Dendritic cell treated with granulocyte-macrophage colony-stimulating factor and Interleukin-4, amounts not matched to agents 40 ng/mL and 50 ng/mL, for 4 days (primary cell): ENCODE measurements at regions not wholly inside any gene's neighbourhood (a gene's known extent, or its start where the extent isn't known, plus 50 kb on each side); places are given as distances from the start of the nearest gene placed in this dataset.
"Not testable (repeated sequence)": the region's sequence is repeated elsewhere in the genome, so short reads cannot be mapped to it uniquely, and the experiment has no call there.

Source experiments
- H3K27ac Mint-ChIP-seq: one replicate; pipeline ENCODE4 v1.8.0; 2022; ENCODE audit warnings: mild to moderate bottlenecking, mixed read lengths
- H3K27me3 Mint-ChIP-seq: one replicate; pipeline ENCODE4 v1.8.0; 2022; ENCODE audit warnings: mild to moderate bottlenecking, mixed read lengths
- H3K36me3 Mint-ChIP-seq: one replicate; pipeline ENCODE4 v1.8.0; 2022; ENCODE audit warnings: low read depth, mixed read lengths
- H3K4me1 Mint-ChIP-seq: one replicate; pipeline ENCODE4 v1.8.0; 2022; ENCODE audit warnings: low read depth, mixed read lengths
- H3K4me3 Mint-ChIP-seq: one replicate; pipeline ENCODE4 v1.8.0; 2022; ENCODE audit warnings: mild to moderate bottlenecking, moderate library complexity, mixed read lengths
- H3K9me3 Mint-ChIP-seq: one replicate; pipeline ENCODE4 v1.8.0; 2022; ENCODE audit warnings: mixed read lengths
- intact Hi-C: fragments of 100-400 bp; cut with micrococcal nuclease; formaldehyde crosslinking; loops from one replicate; pipeline ENCODE4 v1.15.0; 2022

DNA sequence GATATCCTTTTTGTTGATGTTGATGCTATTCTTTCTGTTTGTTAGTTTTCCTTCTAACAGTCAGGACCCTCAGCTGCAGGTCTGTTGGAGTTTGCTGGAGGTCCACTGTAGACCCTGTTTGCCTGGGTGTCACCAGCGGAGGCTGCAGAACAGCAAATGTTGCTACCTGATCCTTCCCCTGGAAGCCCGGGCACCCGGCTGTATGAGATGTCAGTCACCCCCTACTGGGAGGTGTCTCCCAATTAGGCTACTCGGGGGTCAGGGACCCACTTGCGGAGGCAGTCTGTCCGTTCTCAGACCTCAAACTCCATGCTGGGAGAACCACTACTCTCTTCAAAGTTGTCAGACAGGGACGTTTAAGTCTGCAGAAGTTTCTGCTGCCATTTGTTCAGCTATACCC, 383.4 kb downstream of the HLX start:
- H3K4me1 Mint-ChIP-seq, H3K36me3 Mint-ChIP-seq, H3K27ac Mint-ChIP-seq, H3K4me3 Mint-ChIP-seq, H3K27me3 Mint-ChIP-seq, intact Hi-C loops: not testable (repeated sequence)
- H3K9me3 Mint-ChIP-seq: peaks cover 17% of the 10 kb centered on the region

DNA sequence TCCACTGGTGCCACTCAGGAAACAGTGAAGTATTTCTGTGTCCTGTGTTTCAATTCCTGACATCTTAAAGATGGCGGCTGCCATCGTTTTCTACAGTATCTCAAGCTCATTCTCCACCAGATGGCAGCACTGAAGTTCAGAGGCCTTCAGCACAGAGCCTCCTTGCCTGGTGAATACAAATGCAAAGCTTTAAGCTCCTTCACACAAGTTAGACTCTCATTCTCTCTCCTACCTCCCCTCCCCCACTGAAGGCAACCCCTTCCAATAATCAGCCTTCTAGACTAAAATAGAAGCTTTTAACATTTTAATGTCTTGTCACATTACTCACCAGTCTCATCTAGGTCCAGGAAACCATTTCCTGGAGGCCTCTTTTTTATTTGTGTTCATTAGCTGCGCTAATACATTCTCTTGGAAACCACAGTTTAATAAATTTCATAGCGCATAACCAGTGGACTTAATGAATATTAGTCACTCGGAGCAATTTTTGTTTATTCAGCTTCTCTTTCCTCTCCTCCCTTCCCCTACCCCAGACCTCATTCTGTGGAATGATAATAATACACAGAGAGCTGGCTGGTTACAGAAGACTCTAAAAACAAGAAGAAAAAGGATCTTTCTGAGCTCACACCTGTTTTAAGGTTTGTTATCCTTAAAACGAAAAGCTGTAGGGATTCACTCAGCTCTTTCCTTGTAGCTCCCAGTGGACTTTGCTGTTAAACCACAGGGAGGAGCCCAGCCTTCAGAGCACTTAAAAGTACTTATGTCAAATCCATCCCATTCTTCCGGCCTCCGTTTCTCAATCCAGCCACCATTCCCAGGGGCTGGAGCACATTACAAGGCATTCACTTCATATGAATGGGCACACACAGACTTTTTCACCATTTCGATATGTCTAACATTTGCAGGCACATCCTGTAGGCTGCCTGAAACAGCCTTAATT, 384.9 kb downstream of the HLX start:
- Mint-ChIP-seq H3K27me3 (no peaks in the 10 kb centered on the region), H3K9me3 (peaks cover 17% of the 10 kb centered on the region), H3K4me3 (no peak overlapping the region), H3K36me3 (no peaks in the 10 kb centered on the region), H3K27ac (no peak overlapping the region), H3K4me1 (no peaks in the 10 kb centered on the region)
- intact Hi-C loops: no loop called here

DNA sequence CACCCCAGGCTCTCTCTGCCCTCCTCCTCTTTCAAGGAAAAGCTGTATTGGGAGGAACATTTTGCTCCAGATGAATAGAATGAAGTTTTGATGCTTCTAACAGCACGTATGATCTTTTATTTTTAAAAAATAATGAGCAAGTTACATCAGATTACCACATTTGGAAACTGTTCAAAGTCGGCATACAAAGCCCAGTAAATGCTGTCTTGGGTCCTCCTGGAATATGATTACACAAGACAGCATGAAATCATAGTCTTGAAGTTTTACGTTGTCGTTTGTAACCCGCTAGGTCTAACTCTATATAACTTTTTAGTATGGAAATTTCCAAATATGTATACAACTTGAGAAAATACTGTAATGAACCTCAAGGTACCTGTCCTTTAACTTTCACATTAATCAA, 385.6 kb downstream of the HLX start:
- H3K9me3 Mint-ChIP-seq: peaks cover 17% of the 10 kb centered on the region
- H3K27me3 Mint-ChIP-seq: no peaks in the 10 kb centered on the region
- H3K4me1 Mint-ChIP-seq: no peaks in the 10 kb centered on the region
- intact Hi-C loops: no loop called here
- H3K4me3 Mint-ChIP-seq: no peak overlapping the region
- H3K36me3 Mint-ChIP-seq: no peaks in the 10 kb centered on the region
- H3K27ac Mint-ChIP-seq: no peak overlapping the region

DNA sequence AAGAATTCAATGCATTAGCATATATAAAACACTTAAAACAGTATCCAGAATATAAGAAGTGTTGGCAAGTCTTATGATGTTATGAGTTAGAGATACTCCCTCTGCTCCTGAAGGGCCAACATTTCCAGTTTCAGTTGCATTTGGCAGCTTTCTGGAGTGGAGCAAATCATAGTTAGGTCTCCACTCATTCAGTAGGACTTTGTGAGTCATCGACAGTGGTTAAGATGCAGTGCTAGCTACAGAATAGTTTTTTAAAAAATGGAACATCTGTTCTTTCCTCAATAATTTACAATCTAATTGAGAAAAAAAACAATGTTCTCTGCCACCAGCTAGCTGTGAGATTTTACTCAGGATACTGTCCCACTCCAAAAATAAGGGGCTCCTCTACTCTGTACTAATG, 389.1 kb downstream of the HLX start:
- H3K9me3 Mint-ChIP-seq: peaks cover 4% of the 10 kb centered on the region

DNA sequence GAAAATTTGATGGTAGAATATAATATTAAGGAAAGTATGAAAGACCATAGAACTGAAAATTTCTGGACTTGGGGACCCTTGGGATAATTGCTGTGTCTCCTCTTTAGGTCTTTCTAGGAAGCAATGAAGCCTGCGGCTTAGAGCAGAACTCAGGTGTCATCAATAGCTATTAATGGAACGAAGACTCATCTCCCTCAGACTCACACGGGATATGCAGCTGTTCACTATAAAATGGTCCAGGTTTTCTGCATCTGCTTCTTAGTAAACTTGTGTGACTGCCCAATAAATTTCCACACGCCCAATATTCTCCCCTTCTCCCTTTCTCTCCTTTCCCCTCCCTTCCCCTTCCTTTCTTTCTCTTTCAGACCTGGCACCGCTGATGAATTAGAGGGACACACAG, 392.5 kb downstream of the HLX start:
- no peaks in the 10 kb centered on the region for H3K27me3 Mint-ChIP-seq
- H3K4me1 Mint-ChIP-seq: no peaks in the 10 kb centered on the region
- intact Hi-C loops: no loop called here
- no peak overlapping the region for H3K27ac Mint-ChIP-seq
- H3K9me3 Mint-ChIP-seq: no peaks in the 10 kb centered on the region
- no peaks in the 10 kb centered on the region for H3K36me3 Mint-ChIP-seq
- no peak overlapping the region for H3K4me3 Mint-ChIP-seq

More for the DNA sequence above, 389.1 kb downstream of the HLX start:
- no peak overlapping the region for H3K4me3 Mint-ChIP-seq
- intact Hi-C loops: no loop called here
- no peaks in the 10 kb centered on the region for H3K36me3 Mint-ChIP-seq
- H3K4me1 Mint-ChIP-seq: no peaks in the 10 kb centered on the region
- H3K27ac Mint-ChIP-seq: no peak overlapping the region
- H3K27me3 Mint-ChIP-seq: no peaks in the 10 kb centered on the region

DNA sequence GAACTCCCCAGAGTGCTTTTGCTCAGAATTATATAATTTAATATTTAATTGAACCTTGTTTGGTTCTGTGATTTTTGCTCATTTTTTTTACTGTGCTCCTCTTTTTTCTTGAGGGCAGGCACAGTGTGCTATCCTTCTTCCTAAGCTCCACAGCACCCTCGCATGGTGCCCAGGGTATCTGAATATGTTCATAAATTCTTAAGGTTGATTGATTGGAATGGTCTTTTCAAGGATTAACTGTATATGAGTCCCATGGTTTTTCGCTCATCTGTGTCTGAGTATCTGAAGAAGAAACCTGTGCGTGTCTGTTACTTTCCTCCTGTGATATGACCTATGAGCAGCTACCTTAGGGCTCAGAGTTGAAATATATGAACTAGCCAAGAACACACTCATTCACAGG, 393.7 kb downstream of the HLX start:
- Mint-ChIP-seq H3K27me3 (no peaks in the 10 kb centered on the region), H3K36me3 (no peaks in the 10 kb centered on the region), H3K4me1 (no peaks in the 10 kb centered on the region), H3K9me3 (no peaks in the 10 kb centered on the region), H3K27ac (no peak overlapping the region), H3K4me3 (no peak overlapping the region)
- intact Hi-C loops: no loop called here

DNA sequence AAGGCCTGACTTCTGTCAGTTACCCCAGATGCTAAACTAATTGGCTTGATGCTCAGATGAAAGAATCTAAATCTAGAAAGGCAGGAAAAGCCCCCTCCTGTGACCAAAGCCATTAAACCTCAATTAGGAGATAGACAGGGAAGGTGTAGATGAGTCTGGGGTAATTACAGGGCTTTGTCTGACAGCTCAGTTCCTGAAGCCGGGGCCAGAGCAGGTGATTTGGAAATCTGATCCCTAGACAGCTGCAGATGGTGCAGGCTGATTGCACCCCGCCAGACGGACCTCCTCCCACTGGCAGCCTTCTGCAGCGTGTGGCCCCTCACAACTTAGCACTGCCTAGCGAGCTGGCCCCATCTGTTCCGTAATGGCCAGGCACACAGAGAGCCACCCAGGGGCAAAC, 395.1 kb downstream of the HLX start:
- Mint-ChIP-seq H3K27me3 (no peaks in the 10 kb centered on the region), H3K4me1 (no peaks in the 10 kb centered on the region)
- intact Hi-C loops: no loop called here

DNA sequence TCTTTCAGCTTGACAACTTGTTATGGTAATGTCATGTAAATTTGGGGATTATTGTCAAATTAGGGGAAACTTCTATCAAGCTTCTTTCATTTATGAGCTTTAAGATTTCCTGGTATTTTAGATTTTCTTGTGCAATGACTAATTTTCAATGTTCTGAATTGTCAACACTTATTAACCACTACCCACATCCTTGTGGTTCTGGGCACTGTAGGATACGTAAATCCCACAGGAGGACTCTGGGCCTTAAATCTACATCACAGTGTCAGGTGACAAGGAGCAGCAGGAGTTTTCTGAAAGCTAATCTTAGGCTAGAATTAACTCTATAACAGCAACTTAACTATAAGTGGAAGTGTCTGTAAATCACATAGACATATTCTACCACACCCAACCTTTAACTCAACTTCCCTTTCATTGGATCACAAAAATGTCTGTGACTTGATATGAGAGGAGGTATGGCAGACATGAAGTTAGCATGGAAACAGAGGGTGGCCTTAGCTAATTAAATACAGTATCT, 397.7 kb downstream of the HLX start:
- Mint-ChIP-seq H3K27me3 (no peaks in the 10 kb centered on the region), H3K36me3 (no peaks in the 10 kb centered on the region)
- intact Hi-C loops: no loop called here

More for the DNA sequence above, 395.1 kb downstream of the HLX start:
- no peaks in the 10 kb centered on the region for H3K9me3 Mint-ChIP-seq
- H3K4me3 Mint-ChIP-seq: no peak overlapping the region
- H3K36me3 Mint-ChIP-seq: no peaks in the 10 kb centered on the region
- H3K27ac Mint-ChIP-seq: no peak overlapping the region

DNA sequence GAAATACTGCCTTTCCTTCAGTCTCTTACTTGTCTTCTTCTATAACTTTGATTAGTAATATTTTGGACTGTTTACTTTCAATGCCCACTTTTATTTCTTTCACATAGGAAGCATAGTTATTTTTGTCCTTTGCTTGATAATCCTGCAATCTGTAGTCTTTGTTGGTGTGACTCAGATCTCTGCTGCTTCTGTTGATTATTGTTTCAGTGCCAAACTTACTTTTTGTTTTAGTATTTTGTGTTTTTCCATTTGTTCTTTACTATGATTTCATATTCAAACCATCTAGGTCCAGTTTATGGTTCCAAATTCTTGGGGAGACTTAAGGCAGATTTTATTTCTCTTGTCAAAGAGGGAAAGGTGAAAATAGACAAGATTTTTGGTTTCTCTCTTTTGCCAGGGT, 399.9 kb downstream of the HLX start:
- Mint-ChIP-seq H3K4me3 (no peak overlapping the region), H3K4me1 (no peaks in the 10 kb centered on the region), H3K27me3 (no peaks in the 10 kb centered on the region), H3K27ac (no peak overlapping the region), H3K9me3 (no peaks in the 10 kb centered on the region), H3K36me3 (no peaks in the 10 kb centered on the region)
- intact Hi-C loops: no loop called here

More for the DNA sequence above, 397.7 kb downstream of the HLX start:
- Mint-ChIP-seq H3K4me3 (no peak overlapping the region), H3K27ac (no peak overlapping the region), H3K9me3 (no peaks in the 10 kb centered on the region), H3K4me1 (no peaks in the 10 kb centered on the region)

DNA sequence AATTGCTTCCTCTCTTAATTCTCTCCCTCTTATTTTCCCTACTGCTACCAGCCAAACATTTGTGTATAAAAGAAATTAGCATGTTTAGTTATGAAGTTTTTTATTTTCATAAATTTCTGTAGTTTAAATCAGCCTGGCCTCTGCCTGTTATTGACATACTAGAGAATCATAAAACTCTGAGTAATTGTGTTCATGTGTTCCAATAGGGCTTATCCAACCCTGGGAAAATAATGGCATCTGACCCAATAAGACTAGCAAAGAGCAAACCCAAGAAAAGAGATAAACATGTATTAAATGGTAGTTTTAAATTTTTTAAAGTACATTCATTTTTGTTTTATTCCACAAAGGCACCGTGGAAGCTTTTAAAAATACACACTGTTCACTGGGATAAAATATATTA, 404.3 kb downstream of the HLX start:
- H3K4me1 Mint-ChIP-seq: no peaks in the 10 kb centered on the region
- no peaks in the 10 kb centered on the region for H3K9me3 Mint-ChIP-seq
- no peak overlapping the region for H3K4me3 Mint-ChIP-seq
- no peaks in the 10 kb centered on the region for H3K36me3 Mint-ChIP-seq
- intact Hi-C loops: no loop called here
- H3K27ac Mint-ChIP-seq: no peak overlapping the region
- no peaks in the 10 kb centered on the region for H3K27me3 Mint-ChIP-seq

DNA sequence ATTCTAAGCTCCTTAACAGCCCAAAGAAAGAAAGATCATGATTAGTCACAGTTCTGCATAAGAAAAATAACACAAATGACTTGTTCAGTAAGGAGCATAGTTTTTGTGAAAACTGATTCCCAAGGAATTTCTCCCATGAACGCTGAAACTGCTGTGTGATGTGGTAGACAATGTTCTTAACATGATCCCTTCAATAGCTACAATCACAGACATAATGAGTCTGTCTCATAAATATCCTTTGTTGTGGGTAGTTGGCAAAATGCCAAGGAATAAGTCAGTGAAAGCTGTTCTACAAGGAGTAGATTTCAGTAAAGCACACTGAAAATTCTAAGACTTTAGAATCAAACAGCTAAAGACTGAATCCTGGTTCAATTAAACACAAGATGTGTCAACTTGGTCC, 404.8 kb downstream of the HLX start:
- no peaks in the 10 kb centered on the region for H3K36me3 Mint-ChIP-seq
- H3K4me1 Mint-ChIP-seq: no peaks in the 10 kb centered on the region
- H3K9me3 Mint-ChIP-seq: no peaks in the 10 kb centered on the region

DNA sequence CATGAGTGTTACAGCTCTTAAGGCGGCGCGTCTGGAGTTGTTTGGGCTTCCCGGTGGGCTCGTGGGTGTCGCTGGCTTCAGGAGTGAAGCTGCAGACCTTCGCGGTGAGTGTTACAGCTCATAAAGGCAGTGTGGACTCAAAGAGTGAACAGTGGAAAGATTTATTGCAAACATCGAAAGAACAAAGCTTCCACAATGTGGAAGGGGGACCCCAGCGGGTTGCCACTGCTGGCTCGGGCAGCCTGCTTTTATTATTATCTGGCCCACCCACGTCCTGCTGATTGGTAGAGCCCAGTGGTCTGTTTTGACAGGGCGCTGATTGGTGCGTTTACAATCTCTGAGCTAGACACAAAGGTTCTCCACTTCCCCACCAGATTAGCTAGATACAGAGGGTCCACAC, 405.7 kb downstream of the HLX start:
- H3K27ac Mint-ChIP-seq, H3K4me3 Mint-ChIP-seq, intact Hi-C loops, H3K9me3 Mint-ChIP-seq, H3K4me1 Mint-ChIP-seq, H3K27me3 Mint-ChIP-seq, H3K36me3 Mint-ChIP-seq: not testable (repeated sequence)

More for the DNA sequence above, 404.8 kb downstream of the HLX start:
- Mint-ChIP-seq H3K27ac (no peak overlapping the region), H3K4me3 (no peak overlapping the region), H3K27me3 (no peaks in the 10 kb centered on the region)
- intact Hi-C loops: no loop called here

DNA sequence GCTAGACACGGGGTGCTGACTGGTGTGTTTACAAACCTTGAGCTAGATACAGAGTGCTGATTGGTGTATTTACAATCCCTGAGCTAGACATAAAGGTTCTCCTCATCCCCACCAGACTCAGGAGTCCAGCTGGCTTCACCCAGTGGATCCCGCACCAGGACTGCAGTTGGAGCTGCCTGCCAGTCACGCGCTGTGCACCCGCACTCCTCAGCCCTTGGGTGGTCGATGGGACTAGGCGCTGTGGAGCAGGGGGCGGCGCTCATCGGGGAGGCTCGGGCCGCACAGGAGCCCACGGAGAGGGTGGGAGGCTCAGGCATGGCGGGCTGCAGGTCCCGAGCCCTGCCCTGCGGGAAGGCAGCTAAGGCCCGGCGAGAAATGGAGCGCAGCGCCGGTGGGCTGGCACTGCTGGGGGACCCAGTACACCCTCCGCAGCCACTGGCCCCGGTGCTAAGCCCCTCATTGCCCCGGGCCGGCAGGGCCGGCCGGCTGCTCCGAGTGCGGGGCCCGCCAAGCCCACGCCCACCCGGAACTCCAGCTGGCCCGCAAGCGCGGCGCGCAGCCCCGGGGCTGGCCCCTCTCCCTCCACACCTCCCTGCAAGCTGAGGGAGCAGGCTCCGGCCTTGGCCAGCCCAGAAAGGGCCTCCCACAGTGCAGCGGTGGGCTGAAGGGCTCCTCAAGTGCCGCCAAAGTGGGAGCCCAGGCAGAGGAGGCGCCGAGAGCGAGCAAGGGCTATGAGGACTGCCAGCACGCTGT, 406.4 kb downstream of the HLX start:
- H3K4me3 Mint-ChIP-seq, H3K4me1 Mint-ChIP-seq, H3K36me3 Mint-ChIP-seq, H3K27ac Mint-ChIP-seq, H3K27me3 Mint-ChIP-seq, intact Hi-C loops, H3K9me3 Mint-ChIP-seq: not testable (repeated sequence)

DNA sequence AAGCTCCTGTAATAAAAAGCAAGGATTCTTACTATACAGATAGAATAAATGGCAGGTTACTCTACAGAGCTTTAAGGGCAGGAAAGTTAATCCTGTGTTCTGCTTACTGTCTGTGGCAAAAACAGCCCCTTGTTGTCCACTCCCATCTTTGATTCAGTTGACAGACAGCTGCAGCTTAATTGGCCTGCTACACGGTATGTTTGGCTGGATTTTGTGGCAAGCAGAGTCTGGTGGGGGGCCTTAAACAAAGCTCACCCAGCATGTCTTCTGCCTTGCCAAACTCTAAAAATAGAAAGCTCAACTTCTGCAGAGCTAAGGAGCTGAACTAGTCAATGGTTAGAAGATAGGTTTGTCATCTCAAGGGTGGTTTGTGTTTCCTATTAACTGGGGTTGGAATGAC, 407.2 kb downstream of the HLX start:
- no peak overlapping the region for H3K4me3 Mint-ChIP-seq
- H3K27ac Mint-ChIP-seq: no peak overlapping the region
- intact Hi-C loops: no loop called here
- no peaks in the 10 kb centered on the region for H3K36me3 Mint-ChIP-seq
- H3K27me3 Mint-ChIP-seq: no peaks in the 10 kb centered on the region
- H3K4me1 Mint-ChIP-seq: no peaks in the 10 kb centered on the region
- no peaks in the 10 kb centered on the region for H3K9me3 Mint-ChIP-seq
